ENCODE measurements at regions not wholly inside any gene's neighbourhood (a gene's known extent, or its start where the extent isn't known, plus 50 kb on each side); places are given as distances from the start of the nearest gene placed in this dataset.

GRCh38 chr18:68041327-68041726 is 524.8 kb upstream of the DSEL start:
- TF ChIP-seq CTCF (IDR thresholded peaks at IDR 0.05) = no peak
- TF ChIP-seq POLR2A (IDR thresholded peaks at IDR 0.05) = no peak
